SK-N-SH (cell line): ENCODE measurements at regions not wholly inside any gene's neighbourhood (a gene's known extent, or its start where the extent isn't known, plus 50 kb on each side); places are given as distances from the start of the nearest gene placed in this dataset.
A peak's percentile ranks its signal among the peaks of the same experiment; 100 is the strongest.

Experiments used
- CTCF ChIA-PET: fragments of 300-600, 350-600 bp; formaldehyde crosslinking; extraction: SDS; loops from one replicate; lab custom pipeline; 2021; lab: Yijun Ruan, JAX
- POLR2A ChIA-PET: fragments of 350-600 bp; sonication (Branson Sonifier 250); formaldehyde crosslinking; extraction: SDS; loops from one replicate; lab custom pipeline; 2020; ENCODE audit warnings: antibody characterized with exemption, inconsistent platforms; lab: Yijun Ruan, JAX
- DNase-seq: peaks from one replicate; pipeline ENCODE4 v3.0.0; 2012
- H2AFZ ChIP-seq: fragments of 200-600 bp; sonication (generic); 2 replicates; pipeline ENCODE4 v1.8.1; 2016; ENCODE audit warnings: antibody characterized with exemption, mild to moderate bottlenecking, low read depth
- H3F3A ChIP-seq: fragments of 200-600 bp; sonication (generic); replicated peaks from 2 replicates; pipeline ENCODE3; 2016; ENCODE audit warnings: antibody characterized with exemption, mild to moderate bottlenecking; ENCODE audit not compliant: insufficient read depth
- H3K27ac ChIP-seq, 2 experiments: fragments of 200-500 bp in 1 of 2; fragments of 200-600 bp in 1 of 2; sonication (Bioruptor generic) in 1 of 2; sonication (generic), shearing (Covaris generic) in 1 of 2; 2 replicates each; pipeline versions ENCODE4 v1.5.1 to v1.6.1; 2014 to 2016; ENCODE audit warnings: low read depth in 2 of 2, inconsistent platforms in 1 of 2, low read length in 1 of 2, mild to moderate bottlenecking in 1 of 2, mixed read lengths in 1 of 2
- H3K27me3 ChIP-seq: fragments of 200-600 bp; sonication (generic), shearing (Covaris generic); 2 replicates; pipeline ENCODE4 v1.6.1; 2016; ENCODE audit warnings: mixed run types; ENCODE audit not compliant: insufficient read depth
- H3K36me3 ChIP-seq, 2 experiments: fragments of 200-500 bp in 1 of 2; fragments of 200-600 bp in 1 of 2; sonication (Bioruptor generic) in 1 of 2; sonication (generic) in 1 of 2; replicated peaks in 1 of 2; 2 replicates each; pipeline versions ENCODE3 to v1.5.1; 2014 to 2016; ENCODE audit warnings: low read length in 1 of 2, mild to moderate bottlenecking in 1 of 2; ENCODE audit not compliant: insufficient read depth in 2 of 2, control insufficient read depth in 1 of 2
- H3K4me1 ChIP-seq, 2 experiments: fragments of 200-500 bp in 1 of 2; fragments of 200-600 bp in 1 of 2; sonication (Bioruptor generic) in 1 of 2; sonication (generic), shearing (Covaris generic) in 1 of 2; 2 replicates each; pipeline versions ENCODE4 v1.5.1 to v1.6.1; 2014 to 2016; ENCODE audit warnings: low read depth in 1 of 2, low read length in 1 of 2, mixed run types in 1 of 2; ENCODE audit not compliant: insufficient read depth in 2 of 2, control insufficient read depth in 1 of 2
- H3K4me2 ChIP-seq: fragments of 200-600 bp; sonication (generic), shearing (Covaris generic); 2 replicates; pipeline ENCODE4 v1.6.1; 2017; ENCODE audit warnings: mixed run types
- H3K4me3 ChIP-seq, 2 experiments: fragments of 200-500 bp in 1 of 2; fragments of 200-600 bp in 1 of 2; sonication (Bioruptor generic) in 1 of 2; sonication (generic), shearing (Covaris generic) in 1 of 2; 2 replicates each; pipeline versions ENCODE4 v1.5.1 to v1.8.1; 2014 to 2016; ENCODE audit warnings: low read depth in 2 of 2, inconsistent platforms in 1 of 2, low read length in 1 of 2, mild to moderate bottlenecking in 1 of 2, mixed read lengths in 1 of 2, moderate library complexity in 1 of 2
- H3K79me2 ChIP-seq: fragments of 200-600 bp; sonication (generic); 2 replicates; pipeline ENCODE4 v1.8.1; 2017; ENCODE audit warnings: mild to moderate bottlenecking; ENCODE audit not compliant: insufficient read depth
- H3K9ac ChIP-seq: fragments of 200-600 bp; sonication (generic); 2 replicates; pipeline ENCODE4 v1.6.1; 2017; ENCODE audit warnings: mixed run types
- H3K9me2 ChIP-seq: fragments of 200-600 bp; sonication (generic); 2 replicates; pipeline ENCODE4 v1.6.1; 2017; ENCODE audit warnings: mixed run types
- H3K9me3 ChIP-seq: fragments of 200-600 bp; sonication (generic); 2 replicates; pipeline ENCODE4 v1.6.1; 2017; ENCODE audit warnings: mixed run types, mild to moderate bottlenecking, moderate library complexity
- H4K20me1 ChIP-seq: fragments of 200-600 bp; sonication (generic); 2 replicates; pipeline ENCODE4 v1.6.1; 2017; ENCODE audit warnings: mild to moderate bottlenecking, mixed run types; ENCODE audit not compliant: insufficient read depth
- CTCF ChIP-seq: fragments of 200-600 bp; sonication (generic); IDR thresholded peaks from 2 replicates; pipeline ENCODE4 v1.6.1; 2017; ENCODE audit warnings: antibody characterized with exemption, mild to moderate bottlenecking, moderate library complexity
- EZH2phosphoT487 ChIP-seq: fragments of 200-600 bp; sonication (generic); IDR thresholded peaks from 2 replicates; pipeline ENCODE4 v1.6.1; 2017; ENCODE audit warnings: low read depth, mixed run types, mild to moderate bottlenecking, antibody characterized with exemption, moderate library complexity, borderline replicate concordance
- FOSL2 ChIP-seq: IDR thresholded peaks from 2 replicates; pipeline ENCODE4 v1.4.0; 2012; ENCODE audit warnings: low read depth, mild to moderate bottlenecking, moderate library complexity, borderline replicate concordance
- FOXJ3 ChIP-seq: sonication (generic); formaldehyde crosslinking; IDR thresholded peaks from 2 replicates; pipeline ENCODE4 v1.5.1; 2020; ENCODE audit warnings: mild to moderate bottlenecking, missing genetic modification reagents
- FOXM1 ChIP-seq: IDR thresholded peaks from 2 replicates; pipeline ENCODE4 v1.4.0; 2012; ENCODE audit warnings: low read depth, mild to moderate bottlenecking
- GABPA ChIP-seq: IDR thresholded peaks from 2 replicates; pipeline ENCODE4 v1.4.0; 2012; ENCODE audit warnings: low read depth, mild to moderate bottlenecking
- IRF3 ChIP-seq: fragments of 150-350 bp; IDR thresholded peaks from 2 replicates; pipeline ENCODE4 v1.6.1; 2016; ENCODE audit warnings: mild to moderate bottlenecking, low read depth, low read length
- MAX ChIP-seq: IDR thresholded peaks from 2 replicates; pipeline ENCODE4 v1.4.0; 2012; ENCODE audit warnings: low read depth
- NFIC ChIP-seq: IDR thresholded peaks from 2 replicates; pipeline ENCODE4 v1.4.0; 2012; ENCODE audit warnings: borderline replicate concordance
- PBX3 ChIP-seq: IDR thresholded peaks from 2 replicates; pipeline ENCODE4; 2012
- RFX5 ChIP-seq: IDR thresholded peaks from 2 replicates; pipeline ENCODE4 v1.6.1; 2012; ENCODE audit warnings: mild to moderate bottlenecking, improper control_type of control experiment, low read length
- RXRA ChIP-seq: IDR thresholded peaks from 2 replicates; pipeline ENCODE4 v1.4.0; 2012; ENCODE audit warnings: low read depth, mild to moderate bottlenecking, borderline replicate concordance
- SMC3 ChIP-seq: IDR thresholded peaks from 2 replicates; pipeline ENCODE4 v1.6.1; 2012; ENCODE audit warnings: low read depth, low read length, improper control_type of control experiment
- TCF12 ChIP-seq: IDR thresholded peaks from 2 replicates; pipeline ENCODE4 v1.4.0; 2012
- TEAD4 ChIP-seq: IDR thresholded peaks from 2 replicates; pipeline ENCODE4 v1.4.0; 2012; ENCODE audit warnings: mild to moderate bottlenecking, borderline replicate concordance; ENCODE audit not compliant: insufficient read depth
- USF2 ChIP-seq: fragments of 150-350 bp; IDR thresholded peaks from 2 replicates; pipeline ENCODE4 v1.6.1; 2017; ENCODE audit warnings: antibody characterized with exemption, low read length, low read depth, borderline replicate concordance
- YY1 ChIP-seq: IDR thresholded peaks from 2 replicates; pipeline ENCODE4 v1.4.0; 2012; ENCODE audit warnings: low read depth, mild to moderate bottlenecking
- WGBS: methylation state at CpG from one replicate; pipeline ENCODE4 v1.1.6; 2017; ENCODE audit warnings: low lambda C conversion rate; 5-methylcytosine and 5-hydroxymethylcytosine counted together

- Histone ChIP-seq H3K4me2 (no peak overlapping the region), H3K9me2 (no peaks in the 10 kb centered on the region), H3K79me2 (no peaks in the 10 kb centered on the region), H3K9ac (no peak overlapping the region; the same call in 1 of the 2 replicates), H4K20me1 (no peaks in the 10 kb centered on the region), H3K4me3 (no peak overlapping the region), H3K9me3 (no peaks in the 10 kb centered on the region), H3F3A (peaks cover 34% of the 10 kb centered on the region), H3K4me1 (peaks cover 2 to 27% of the 10 kb centered on the region in 2 experiments; a peak in 3 of 4 replicates), H3K36me3 (no peaks in the 10 kb centered on the region), H3K27ac (peak overlapping the region; percentile 77 to 83; a peak in 3 of 4 replicates), H3K27me3 (no peaks in the 10 kb centered on the region), H2AFZ (no peak overlapping the region)
- CTCF ChIA-PET = no interaction called here
- POLR2A ChIA-PET = no interaction called here
- 12% methylated on average over 3 of the region's 3 CpGs for WGBS
- DNase-seq = no peak
- TF ChIP-seq CTCF = no peak
- no peak for TF ChIP-seq RFX5
- no peak for TF ChIP-seq NFIC
- TF ChIP-seq USF2 = no peak
- TF ChIP-seq FOXM1 = no peak
- TF ChIP-seq YY1 = no peak
- TF ChIP-seq IRF3 = no peak
- TF ChIP-seq MAX = no peak
- TF ChIP-seq SMC3 = no peak
- TF ChIP-seq TEAD4 = no peak
- no peak for TF ChIP-seq TCF12
Measured at GRCh38 chr7:116425647-116426209, 73.8 kb upstream of the CAV2 start.

- no peaks in the 10 kb centered on the region for H3K9me2 ChIP-seq
- no peaks in the 10 kb centered on the region for H4K20me1 ChIP-seq
- H3K27ac ChIP-seq = peak overlapping the region; percentile 77 to 87
- TF ChIP-seq USF2 (no peak), RXRA (peak; percentile 90), GABPA (peak; percentile 23; the same call in 1 of the 2 replicates), IRF3 (no peak), PBX3 (peak; percentile 78), FOXJ3 (no peak), EZH2phosphoT487 (no peak), FOSL2 (peak; percentile 95)
Measured at GRCh38 chr7:116426428-116427156, 72.9 kb upstream of the CAV2 start.

More at GRCh38 chr7:116426428-116427156, 72.9 kb upstream of the CAV2 start:
- peak overlapping the region; percentile 4; the same call in 1 of the 2 replicates for H3K9ac ChIP-seq
- H3K4me3 ChIP-seq = peak overlapping the region in 1 of 2 experiments; percentile 10; a peak in 2 of 4 replicates
- no peaks in the 10 kb centered on the region for H3K36me3 ChIP-seq
- H3K4me2 ChIP-seq = peak overlapping the region; percentile 35
- no peaks in the 10 kb centered on the region for H3K9me3 ChIP-seq
- no peaks in the 10 kb centered on the region for H3K27me3 ChIP-seq
- no peaks in the 10 kb centered on the region for H3K79me2 ChIP-seq
- H2AFZ ChIP-seq = no peak overlapping the region
- ChIA-PET POLR2A (no interaction called here), CTCF (no interaction called here)
- H3K4me1 ChIP-seq = peaks cover 2 to 27% of the 10 kb centered on the region in 2 experiments; a peak in 3 of 4 replicates
- 7% methylated on average over 4 of the region's 4 CpGs for WGBS
- peaks cover 37% of the 10 kb centered on the region for H3F3A ChIP-seq
- no peak for DNase-seq
